GM12875 (cell line): ENCODE measurements at regions not wholly inside any gene's neighbourhood (a gene's known extent, or its start where the extent isn't known, plus 50 kb on each side); places are given as distances from the start of the nearest gene placed in this dataset.

Experiments
- H3K4me3 ChIP-seq: one replicate; pipeline ENCODE4 v1.5.1; 2011; ENCODE audit warnings: low read depth, low read length, control low read depth
- TF ChIP-seq, protein P1 (sequence below): IDR thresholded peaks from 2 replicates; pipeline ENCODE4 v1.5.1; 2011; ENCODE audit warnings: low read depth, mild to moderate bottlenecking, control low read depth, inconsistent platforms, low read length, moderate library complexity, borderline replicate concordance; ENCODE audit not compliant: insufficient read depth

DNA sequence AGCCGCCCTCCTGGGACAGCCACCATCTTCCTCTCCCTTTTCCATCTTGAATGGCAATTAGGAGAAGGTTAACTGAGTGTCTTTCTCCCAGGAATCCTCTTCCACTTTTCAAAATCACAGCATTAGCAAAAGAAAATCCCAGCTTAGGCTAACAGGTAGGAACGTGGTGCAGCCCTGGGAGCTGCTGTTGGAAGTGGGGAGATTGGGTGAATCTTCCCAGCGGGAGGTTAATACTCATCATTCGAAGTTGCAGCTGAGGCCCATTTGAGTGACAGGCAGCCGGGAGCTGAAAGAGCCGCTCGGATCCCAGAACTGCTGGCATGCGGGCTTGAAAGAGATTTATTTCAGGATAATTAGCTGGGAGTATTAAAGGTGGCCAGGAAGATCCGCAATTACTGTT, 306.0 kb downstream of the BCL11A start:
- no peak overlapping the region for H3K4me3 ChIP-seq
- TF ChIP-seq, protein P1, sequence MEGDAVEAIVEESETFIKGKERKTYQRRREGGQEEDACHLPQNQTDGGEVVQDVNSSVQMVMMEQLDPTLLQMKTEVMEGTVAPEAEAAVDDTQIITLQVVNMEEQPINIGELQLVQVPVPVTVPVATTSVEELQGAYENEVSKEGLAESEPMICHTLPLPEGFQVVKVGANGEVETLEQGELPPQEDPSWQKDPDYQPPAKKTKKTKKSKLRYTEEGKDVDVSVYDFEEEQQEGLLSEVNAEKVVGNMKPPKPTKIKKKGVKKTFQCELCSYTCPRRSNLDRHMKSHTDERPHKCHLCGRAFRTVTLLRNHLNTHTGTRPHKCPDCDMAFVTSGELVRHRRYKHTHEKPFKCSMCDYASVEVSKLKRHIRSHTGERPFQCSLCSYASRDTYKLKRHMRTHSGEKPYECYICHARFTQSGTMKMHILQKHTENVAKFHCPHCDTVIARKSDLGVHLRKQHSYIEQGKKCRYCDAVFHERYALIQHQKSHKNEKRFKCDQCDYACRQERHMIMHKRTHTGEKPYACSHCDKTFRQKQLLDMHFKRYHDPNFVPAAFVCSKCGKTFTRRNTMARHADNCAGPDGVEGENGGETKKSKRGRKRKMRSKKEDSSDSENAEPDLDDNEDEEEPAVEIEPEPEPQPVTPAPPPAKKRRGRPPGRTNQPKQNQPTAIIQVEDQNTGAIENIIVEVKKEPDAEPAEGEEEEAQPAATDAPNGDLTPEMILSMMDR: no peak

DNA sequence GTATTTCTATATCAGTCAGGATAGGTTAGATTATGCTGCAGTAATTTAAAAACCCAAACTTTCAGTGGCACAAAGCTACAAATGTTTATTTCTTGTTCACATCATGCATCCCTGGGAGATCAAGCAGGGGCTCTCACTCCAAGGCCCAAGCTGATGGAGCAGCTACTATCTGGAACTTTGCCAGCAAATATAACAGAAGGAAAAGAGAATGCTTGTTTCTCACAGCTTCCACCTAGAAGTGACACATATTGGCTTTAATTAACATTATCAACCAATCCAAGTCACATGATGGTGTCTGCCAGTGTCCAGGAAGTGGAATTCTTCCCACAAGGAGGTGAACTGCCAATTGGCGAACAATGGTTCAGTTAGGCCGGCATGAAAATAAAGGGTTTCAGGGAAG, 306.9 kb downstream of the BCL11A start:
- H3K4me3 ChIP-seq: no peak overlapping the region
- TF ChIP-seq, protein P1: no peak

DNA sequence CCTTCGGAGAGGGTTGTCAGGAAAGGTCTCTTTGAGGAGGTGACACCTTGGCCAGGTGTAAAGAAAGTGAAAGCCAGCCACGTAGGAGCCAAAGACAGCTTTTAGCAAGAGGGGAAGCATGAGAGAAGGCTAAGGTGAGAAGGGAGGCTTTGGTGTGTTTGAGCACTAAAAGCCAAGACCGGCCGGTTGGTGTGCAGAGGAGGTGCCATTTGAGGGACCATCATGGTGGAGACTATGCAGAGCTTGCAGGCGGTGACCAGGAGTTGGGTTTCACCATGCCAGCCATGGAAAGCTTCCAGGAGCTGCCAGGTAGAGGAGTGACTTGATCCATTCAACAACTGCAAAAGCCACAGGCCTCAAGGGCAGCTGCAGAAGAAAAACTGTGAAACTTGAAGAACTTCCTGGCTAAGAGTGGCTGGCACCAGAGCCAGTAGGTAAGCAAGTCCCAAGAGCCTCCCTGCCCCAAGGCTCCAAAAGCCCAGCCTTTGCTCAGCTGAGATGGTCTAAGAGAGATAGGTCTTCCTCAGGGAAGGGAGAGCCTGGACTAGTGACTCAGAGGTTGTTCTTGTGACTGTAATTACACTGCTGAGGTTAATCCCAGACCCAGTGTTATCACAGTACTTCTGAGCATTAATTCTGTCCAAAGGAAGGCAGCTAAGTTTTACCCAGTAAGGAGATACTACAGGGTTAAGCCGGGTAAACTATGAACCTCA, 319.0 kb downstream of the BCL11A start:
- TF ChIP-seq, protein P1: no peak
- H3K4me3 ChIP-seq: no peak overlapping the region

DNA sequence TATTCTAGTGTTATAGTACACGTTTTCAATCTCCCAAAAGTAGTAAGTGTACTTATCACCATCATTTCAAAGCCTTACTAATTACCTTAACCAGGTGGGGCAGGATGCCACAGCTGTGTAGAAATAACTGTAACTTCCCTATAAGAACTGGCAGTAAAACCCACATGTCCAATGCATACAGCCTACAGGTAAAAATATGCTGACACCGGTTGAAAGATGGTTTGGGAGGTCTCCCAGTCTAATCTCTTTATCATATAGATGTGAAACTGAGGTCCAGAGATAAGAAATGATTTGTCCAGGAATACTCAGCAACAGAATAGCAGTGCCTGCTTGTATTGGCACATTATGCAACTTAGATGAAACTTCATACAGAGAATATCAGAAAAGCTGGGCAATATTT, 322.9 kb downstream of the BCL11A start:
- TF ChIP-seq, protein P1: no peak
- no peak overlapping the region for H3K4me3 ChIP-seq

DNA sequence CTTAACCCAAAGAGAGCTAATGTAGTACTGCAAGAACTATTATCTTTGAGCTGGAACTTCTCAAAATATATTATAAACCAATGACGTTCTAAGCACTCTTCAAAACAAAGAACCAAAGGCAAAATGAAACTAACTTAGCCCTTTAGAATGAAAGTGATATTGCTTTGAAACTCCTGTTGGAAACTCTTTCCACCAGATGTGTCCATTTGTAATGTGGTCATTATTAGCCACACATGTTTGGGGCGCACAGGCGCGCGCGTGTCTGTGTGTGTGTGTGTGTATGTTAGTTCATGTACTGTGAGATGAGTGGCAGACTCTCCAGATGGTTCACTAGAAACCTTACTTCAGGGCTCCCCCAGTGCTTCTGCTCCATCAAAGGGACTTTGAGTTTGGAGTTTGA, 323.4 kb downstream of the BCL11A start:
- TF ChIP-seq, protein P1: no peak

DNA sequence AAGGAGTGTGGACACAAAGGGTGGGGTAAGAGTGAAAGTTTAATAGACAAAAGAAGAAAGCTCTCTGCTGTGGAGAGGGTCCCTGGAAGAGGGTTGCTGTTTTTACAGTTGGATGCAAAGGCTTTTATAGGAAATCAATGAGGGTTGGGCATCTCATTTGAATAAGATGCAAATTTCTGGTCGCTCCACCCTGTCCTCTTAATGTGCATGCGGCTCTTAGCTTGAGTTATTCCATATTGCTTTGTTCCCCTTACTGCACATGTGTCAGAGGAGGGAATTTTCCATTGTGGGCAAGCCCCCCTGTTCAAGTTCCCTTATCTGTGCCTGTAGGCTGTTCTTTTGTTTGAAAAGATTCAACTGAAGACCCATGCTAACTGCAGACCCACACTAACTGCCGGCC, 326.5 kb downstream of the BCL11A start:
- TF ChIP-seq, protein P1: no peak

More for the DNA sequence above, 323.4 kb downstream of the BCL11A start:
- no peak overlapping the region for H3K4me3 ChIP-seq

DNA sequence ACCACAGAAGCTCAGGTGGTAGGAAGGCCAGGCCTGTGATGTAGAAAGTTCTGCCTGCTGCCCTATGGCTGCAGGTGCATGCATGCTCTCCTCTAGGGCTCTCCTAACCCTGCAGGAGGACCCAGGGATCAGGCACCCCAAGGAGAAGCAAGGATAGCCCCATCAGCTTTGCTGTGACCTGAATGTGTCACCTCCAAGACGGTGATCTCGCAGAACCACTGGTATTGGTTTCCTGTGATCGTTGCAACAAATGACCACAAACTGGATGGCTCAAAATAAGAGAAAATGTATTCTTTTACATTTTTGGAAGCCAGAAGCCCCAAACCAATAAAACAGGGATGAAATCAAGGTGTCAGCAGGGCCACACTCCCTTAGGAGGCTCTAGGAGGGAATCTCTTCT, 327.3 kb downstream of the BCL11A start:
- TF ChIP-seq, protein P1: no peak
- no peak overlapping the region for H3K4me3 ChIP-seq

More for the DNA sequence above, 326.5 kb downstream of the BCL11A start:
- no peak overlapping the region for H3K4me3 ChIP-seq
